ENCODE measurements at regions not wholly inside any gene's neighbourhood (a gene's known extent, or its start where the extent isn't known, plus 50 kb on each side); places are given as distances from the start of the nearest gene placed in this dataset.
"Not testable (repeated sequence)": the region's sequence is repeated elsewhere in the genome, so short reads cannot be mapped to it uniquely, and the experiment has no call there.

GRCh38 chr14:30471980-30472379 is 87.0 kb upstream of the G2E3 start:
- no peaks in the 10 kb centered on the region for H3K4me1 ChIP-seq (ENCODE audit: insufficient read depth)
- H3K27ac ChIP-seq (ENCODE audit: low read depth) = no peak overlapping the region
- no peak for DNase-seq (ENCODE audit: extremely low spot score)
- no peaks in the 10 kb centered on the region for H3K36me3 ChIP-seq (ENCODE audit: insufficient read depth)
- no peak overlapping the region for H3K4me3 ChIP-seq (ENCODE audit: low read depth, low read length)

DNA sequence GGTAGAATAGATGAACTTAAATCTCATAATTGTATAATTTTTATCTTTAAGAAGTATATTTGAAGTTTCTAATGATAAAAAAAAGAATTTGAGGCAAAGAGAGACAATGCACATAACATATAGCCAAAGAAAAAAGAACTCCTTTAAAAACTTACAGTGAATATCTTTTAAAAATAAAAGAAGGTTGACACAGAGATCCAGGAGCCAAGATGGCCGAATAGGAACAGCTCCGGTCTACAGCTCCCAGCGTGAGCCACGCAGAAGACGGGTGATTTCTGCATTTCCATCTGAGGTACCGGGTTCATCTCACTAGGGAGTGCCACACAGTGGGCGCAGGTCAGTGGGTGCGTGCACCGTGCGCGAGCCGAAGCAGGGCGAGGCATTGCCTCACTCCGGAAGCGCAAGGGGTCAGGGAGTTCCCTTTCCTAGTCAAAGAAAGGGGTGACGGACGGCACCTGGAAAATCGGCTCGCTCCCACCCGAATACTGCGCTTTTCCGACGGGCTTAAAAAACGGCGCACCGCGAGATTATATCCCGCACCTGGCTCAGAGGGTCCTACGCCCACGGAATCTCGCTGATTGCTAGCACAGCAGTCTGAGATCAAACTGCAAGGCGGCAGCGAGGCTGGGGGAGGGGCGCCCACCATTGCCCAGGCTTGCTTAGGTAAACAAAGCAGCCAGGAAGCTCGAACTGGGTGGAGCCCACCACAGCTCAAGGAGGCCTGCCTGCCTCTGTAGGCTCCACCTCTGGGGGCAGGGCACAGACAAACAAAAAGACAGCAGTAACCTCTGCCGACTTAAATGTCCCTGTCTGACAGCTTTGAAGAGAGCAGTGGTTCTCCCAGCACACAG is 84.9 kb upstream of the G2E3 start:
- not testable (repeated sequence) for H3K36me3 ChIP-seq (ENCODE audit: insufficient read depth); DNase-seq (ENCODE audit: extremely low spot score)
- 94% methylated on average over 32 of the region's 36 CpGs for WGBS

GRCh38 chr14:30482276-30482675 is 76.7 kb upstream of the G2E3 start:
- no peak overlapping the region for H3K27ac ChIP-seq (ENCODE audit: low read depth)
- H3K4me1 ChIP-seq (ENCODE audit: insufficient read depth) = no peaks in the 10 kb centered on the region
- no peak overlapping the region for H3K4me3 ChIP-seq (ENCODE audit: low read depth, low read length)
- no peaks in the 10 kb centered on the region for H3K36me3 ChIP-seq (ENCODE audit: insufficient read depth)
- WGBS = 76% methylated on average over 1 of the region's 1 CpG
- DNase-seq (ENCODE audit: extremely low spot score) = no peak

More for the DNA sequence above, 84.9 kb upstream of the G2E3 start:
- H3K4me3 ChIP-seq (ENCODE audit: low read depth, low read length); H3K27ac ChIP-seq (ENCODE audit: low read depth); H3K4me1 ChIP-seq (ENCODE audit: insufficient read depth): not testable (repeated sequence)

- WGBS = 85% methylated on average over 3 of the region's 3 CpGs
- Histone ChIP-seq H3K4me1 (ENCODE audit: insufficient read depth) (no peaks in the 10 kb centered on the region), H3K4me3 (ENCODE audit: low read depth, low read length) (no peak overlapping the region), H3K36me3 (ENCODE audit: insufficient read depth) (no peaks in the 10 kb centered on the region), H3K27ac (ENCODE audit: low read depth) (no peak overlapping the region)
- DNase-seq (ENCODE audit: extremely low spot score) = no peak
Observed at GRCh38 chr14:30484201-30484600, 74.8 kb upstream of the G2E3 start.

DNA sequence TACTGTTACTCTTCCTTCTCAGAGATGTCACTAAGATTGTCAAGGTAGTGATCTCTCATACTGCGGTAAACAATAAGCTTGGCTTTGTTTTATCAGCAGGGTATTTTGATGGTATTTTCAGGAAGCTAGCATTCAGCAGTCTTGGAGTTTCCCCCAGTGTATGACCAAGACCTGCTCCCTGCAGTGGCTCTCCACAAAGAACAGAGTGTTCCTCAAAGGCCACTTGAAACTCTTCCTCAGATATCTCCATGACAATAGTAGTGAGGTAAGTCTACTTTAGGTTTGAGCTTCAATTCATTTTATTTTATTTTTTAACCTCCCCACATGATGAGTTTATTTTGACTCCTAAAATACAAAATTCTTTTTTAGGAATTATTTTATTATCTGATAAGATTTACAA is 74.0 kb upstream of the G2E3 start:
- H3K4me1 ChIP-seq (ENCODE audit: insufficient read depth) = no peaks in the 10 kb centered on the region
- H3K36me3 ChIP-seq (ENCODE audit: insufficient read depth) = no peaks in the 10 kb centered on the region
- WGBS = 74% methylated on average over 1 of the region's 1 CpG
- no peak overlapping the region for H3K27ac ChIP-seq (ENCODE audit: low read depth)
- no peak for DNase-seq (ENCODE audit: extremely low spot score)
- no peak overlapping the region for H3K4me3 ChIP-seq (ENCODE audit: low read depth, low read length)

DNA sequence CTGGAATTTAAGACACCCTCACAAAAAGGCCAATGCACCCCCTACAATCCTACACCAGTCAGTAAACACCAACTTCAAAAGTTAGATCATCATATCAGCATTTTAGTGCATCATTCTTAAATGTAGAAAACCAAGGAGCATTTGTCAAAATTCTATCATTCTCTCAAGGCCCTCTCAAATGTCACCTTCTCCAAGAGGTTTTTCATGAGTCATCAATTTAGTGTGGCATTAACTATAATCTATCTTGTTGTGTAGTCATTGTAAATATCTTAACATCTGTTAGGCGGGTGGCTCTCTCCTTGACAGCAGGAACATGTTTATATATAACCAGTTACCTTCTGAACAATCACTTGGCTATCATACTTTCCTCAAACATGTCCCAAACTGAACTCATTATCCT is 62.1 kb upstream of the G2E3 start:
- H3K4me3 ChIP-seq (ENCODE audit: low read depth, low read length) = no peak overlapping the region
- H3K27ac ChIP-seq (ENCODE audit: low read depth) = no peak overlapping the region
- H3K36me3 ChIP-seq (ENCODE audit: insufficient read depth) = no peaks in the 10 kb centered on the region
- H3K4me1 ChIP-seq (ENCODE audit: insufficient read depth) = no peaks in the 10 kb centered on the region
- WGBS = 67% methylated on average over 1 of the region's 1 CpG
- no peak for DNase-seq (ENCODE audit: extremely low spot score)

GRCh38 chr14:30499358-30499757 is 59.6 kb upstream of the G2E3 start:
- H3K4me3 ChIP-seq (ENCODE audit: low read depth, low read length) = no peak overlapping the region
- no peak overlapping the region for H3K27ac ChIP-seq (ENCODE audit: low read depth)
- H3K36me3 ChIP-seq (ENCODE audit: insufficient read depth) = no peaks in the 10 kb centered on the region
- no peaks in the 10 kb centered on the region for H3K4me1 ChIP-seq (ENCODE audit: insufficient read depth)
- DNase-seq (ENCODE audit: extremely low spot score) = no peak

DNA sequence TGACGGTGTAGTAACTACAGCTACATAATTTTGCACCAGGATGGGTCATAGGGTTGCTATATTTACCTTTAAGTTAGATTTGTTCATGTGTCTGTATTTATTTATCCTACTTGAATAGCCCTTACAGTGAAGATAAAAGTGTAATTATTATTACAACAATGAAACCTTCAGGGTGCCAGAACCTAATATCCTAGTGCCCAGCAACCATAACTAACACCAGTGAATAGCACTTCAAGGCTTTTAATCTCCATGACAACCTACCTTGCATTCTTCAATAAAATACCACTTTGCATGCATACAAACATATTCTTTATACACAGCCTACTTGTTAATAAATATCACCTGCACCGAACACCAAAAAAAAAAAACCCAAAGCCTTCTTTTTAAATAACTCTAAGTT is 58.7 kb upstream of the G2E3 start:
- 78% methylated on average over 2 of the region's 2 CpGs for WGBS
- Histone ChIP-seq H3K4me1 (ENCODE audit: insufficient read depth) (no peaks in the 10 kb centered on the region), H3K4me3 (ENCODE audit: low read depth, low read length) (no peak overlapping the region), H3K36me3 (ENCODE audit: insufficient read depth) (no peaks in the 10 kb centered on the region), H3K27ac (ENCODE audit: low read depth) (no peak overlapping the region)
- DNase-seq (ENCODE audit: extremely low spot score) = no peak

- no peak overlapping the region for H3K4me3 ChIP-seq (ENCODE audit: low read depth, low read length)
- H3K4me1 ChIP-seq (ENCODE audit: insufficient read depth) = no peaks in the 10 kb centered on the region
- no peak overlapping the region for H3K27ac ChIP-seq (ENCODE audit: low read depth)
- WGBS = 76% methylated on average over 3 of the region's 3 CpGs
- no peaks in the 10 kb centered on the region for H3K36me3 ChIP-seq (ENCODE audit: insufficient read depth)
- no peak for DNase-seq (ENCODE audit: extremely low spot score)
Observed at GRCh38 chr14:30507209-30507608, 51.7 kb upstream of the G2E3 start.
